PC-3 (cell line): ENCODE measurements at regions not wholly inside any gene's neighbourhood (a gene's known extent, or its start where the extent isn't known, plus 50 kb on each side); places are given as distances from the start of the nearest gene placed in this dataset.

Experiments
- EZH2 ChIP-seq: fragments of 300-600 bp; sonication (generic); IDR thresholded peaks from one replicate; pipeline ENCODE4 v1.6.1; 2017; ENCODE audit warnings: antibody characterized with exemption, mild to moderate bottlenecking, low read length; ENCODE audit not compliant: unreplicated experiment
- EZH2phosphoT487 ChIP-seq: fragments of 300-600 bp; sonication (generic); IDR thresholded peaks from 2 replicates; pipeline ENCODE4 v1.6.1; 2018; ENCODE audit warnings: mild to moderate bottlenecking, antibody characterized with exemption, low read length, borderline replicate concordance
- TF ChIP-seq, protein P1 (sequence below): fragments of 300-600 bp; sonication (generic); conservative IDR thresholded peaks from 2 replicates; pipeline ENCODE4 v1.5.1; 2017; ENCODE audit warnings: antibody characterized with exemption, low read depth, mild to moderate bottlenecking, low read length

DNA sequence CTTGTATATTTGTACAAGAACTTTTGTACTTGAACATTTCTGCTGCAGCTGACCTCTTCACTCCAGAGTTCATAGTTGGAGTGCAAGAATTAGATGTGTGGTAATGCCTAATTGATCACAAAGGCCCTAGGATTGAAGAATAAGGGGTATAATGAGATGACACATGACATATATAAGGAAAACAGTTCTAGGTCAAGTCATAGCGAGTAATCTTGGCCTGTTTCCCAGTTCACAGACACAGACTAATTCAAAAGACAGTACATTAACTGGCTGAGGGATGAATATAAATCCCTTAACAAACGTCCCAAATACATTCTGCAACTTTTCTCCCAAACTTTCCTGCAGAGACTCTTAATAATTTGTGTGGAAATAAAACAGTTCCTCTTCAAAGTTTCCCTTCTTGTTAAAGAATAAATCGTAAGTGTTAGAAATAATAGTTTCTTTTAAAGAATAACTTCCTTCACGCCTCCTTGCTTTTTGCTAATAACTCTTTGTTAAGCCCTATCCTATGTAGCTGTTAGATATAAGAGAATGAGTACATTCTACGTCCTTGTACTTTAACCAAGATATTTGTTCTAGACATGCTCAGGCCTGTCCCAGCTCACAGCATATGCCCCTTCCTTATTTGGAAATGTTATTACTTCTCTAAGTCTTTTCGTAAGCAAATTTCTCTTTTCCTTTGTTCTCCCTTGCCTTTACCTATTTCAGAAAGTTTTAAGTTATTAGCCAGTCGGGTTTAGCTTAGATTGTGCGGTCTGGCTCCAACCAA, 556.4 kb upstream of the CTNND2 start:
- TF ChIP-seq, protein P1, sequence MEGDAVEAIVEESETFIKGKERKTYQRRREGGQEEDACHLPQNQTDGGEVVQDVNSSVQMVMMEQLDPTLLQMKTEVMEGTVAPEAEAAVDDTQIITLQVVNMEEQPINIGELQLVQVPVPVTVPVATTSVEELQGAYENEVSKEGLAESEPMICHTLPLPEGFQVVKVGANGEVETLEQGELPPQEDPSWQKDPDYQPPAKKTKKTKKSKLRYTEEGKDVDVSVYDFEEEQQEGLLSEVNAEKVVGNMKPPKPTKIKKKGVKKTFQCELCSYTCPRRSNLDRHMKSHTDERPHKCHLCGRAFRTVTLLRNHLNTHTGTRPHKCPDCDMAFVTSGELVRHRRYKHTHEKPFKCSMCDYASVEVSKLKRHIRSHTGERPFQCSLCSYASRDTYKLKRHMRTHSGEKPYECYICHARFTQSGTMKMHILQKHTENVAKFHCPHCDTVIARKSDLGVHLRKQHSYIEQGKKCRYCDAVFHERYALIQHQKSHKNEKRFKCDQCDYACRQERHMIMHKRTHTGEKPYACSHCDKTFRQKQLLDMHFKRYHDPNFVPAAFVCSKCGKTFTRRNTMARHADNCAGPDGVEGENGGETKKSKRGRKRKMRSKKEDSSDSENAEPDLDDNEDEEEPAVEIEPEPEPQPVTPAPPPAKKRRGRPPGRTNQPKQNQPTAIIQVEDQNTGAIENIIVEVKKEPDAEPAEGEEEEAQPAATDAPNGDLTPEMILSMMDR = no peak
- TF ChIP-seq EZH2 (no peak), EZH2phosphoT487 (no peak)
